ENCODE measurements at regions not wholly inside any gene's neighbourhood (a gene's known extent, or its start where the extent isn't known, plus 50 kb on each side); places are given as distances from the start of the nearest gene placed in this dataset.

DNA sequence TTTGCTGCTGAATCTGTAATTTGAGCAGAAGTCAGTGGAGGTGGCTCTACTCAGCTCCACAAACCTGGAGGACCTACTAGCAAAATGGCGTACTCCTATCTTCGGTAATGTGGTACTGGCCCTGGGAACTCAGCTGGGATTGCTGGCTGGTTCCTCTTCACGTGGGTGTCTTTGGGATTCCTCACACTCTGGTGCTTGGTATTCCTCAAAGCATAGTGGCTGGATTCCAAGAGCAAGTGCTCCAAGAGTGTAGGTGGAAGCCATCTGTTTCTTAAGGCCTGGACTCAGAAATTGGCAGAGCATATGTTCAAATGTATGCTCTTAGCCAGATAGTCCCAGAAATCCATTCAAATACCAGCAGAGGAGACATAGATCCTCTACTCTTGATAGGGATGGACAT is 281.9 kb upstream of the CDH7 start (continued):
- no peak for TF ChIP-seq HNRNPLL (IDR thresholded peaks at IDR 0.05; ENCODE audit: low read depth, low read length, poor library complexity, severe bottlenecking)
- TF ChIP-seq ZNF598 (CRISPR knock-in tag; IDR thresholded peaks at IDR 0.05; ENCODE audit: borderline replicate concordance): no peak
- TF ChIP-seq HDAC6 (IDR thresholded peaks at IDR 0.05; ENCODE audit: low read depth, low read length): no peak
- TF ChIP-seq SRY (CRISPR knock-in tag; IDR thresholded peaks at IDR 0.05): no peak
- TF ChIP-seq ZNF605 (CRISPR knock-in tag; IDR thresholded peaks at IDR 0.05): no peak
- no peak for TF ChIP-seq SNRNP70 (IDR thresholded peaks at IDR 0.05; ENCODE audit: low read depth, low read length)

DNA sequence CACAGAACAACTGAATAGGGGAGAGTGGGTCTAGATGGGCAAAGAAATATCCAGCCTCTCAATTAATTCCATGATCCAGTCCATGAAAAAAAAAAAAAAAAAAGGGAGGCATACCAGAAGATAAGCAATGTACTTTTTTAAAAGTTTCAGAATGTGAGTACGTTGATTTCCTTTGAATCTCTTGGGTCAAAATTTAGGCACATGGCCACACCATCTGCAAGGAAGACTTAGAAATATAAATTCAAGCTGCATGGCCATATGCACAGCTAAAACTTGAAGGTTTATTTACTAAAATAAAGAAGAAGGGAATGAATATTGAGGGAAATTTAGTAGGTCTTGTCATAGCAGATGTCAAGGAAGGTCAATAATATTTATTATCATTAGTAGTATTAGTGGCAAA is 286.5 kb upstream of the CDH7 start:
- DNase-seq (ENCODE audit: low spot score) (no peak), ATAC-seq (no peak), FAIRE-seq (no peak)
- no TSS peak for BruUV-seq (replicated peaks)
- ChIA-PET CTCF (ENCODE audit: low intra/inter-chr PET ratio, low total read pairs) (no interaction called here), POLR2A (no interaction called here)
- TF ChIP-seq RELA (CRISPR knock-in tag; IDR thresholded peaks at IDR 0.05): no peak
- TF ChIP-seq, protein P1, sequence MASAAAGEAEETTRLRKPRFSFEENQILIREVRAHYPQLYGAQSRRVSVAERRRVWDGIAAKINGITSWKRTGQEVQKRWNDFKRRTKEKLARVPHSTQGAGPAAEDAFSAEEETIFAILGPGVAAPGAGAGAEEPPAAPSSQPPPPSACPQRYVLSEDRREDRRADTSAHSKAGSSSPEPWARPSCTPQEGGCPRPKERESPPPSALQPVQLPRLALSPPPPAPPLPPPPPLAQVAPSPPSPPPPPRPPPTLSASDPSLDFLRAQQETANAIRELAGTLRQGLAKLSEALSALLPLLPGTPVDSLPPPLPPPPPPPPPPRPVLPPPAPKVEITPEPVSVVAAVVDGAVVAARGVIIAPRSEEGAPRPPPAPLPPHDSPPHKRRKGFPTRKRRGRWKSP (CRISPR knock-in tag; IDR thresholded peaks at IDR 0.05): no peak
- TF ChIP-seq CCDC6 (CRISPR knock-in tag; IDR thresholded peaks at IDR 0.05): no peak
- no peak for TF ChIP-seq ZNF136 (CRISPR knock-in tag; IDR thresholded peaks at IDR 0.05; ENCODE audit: low read depth)
- TF ChIP-seq SOX5 (CRISPR knock-in tag; IDR thresholded peaks at IDR 0.05; ENCODE audit: borderline replicate concordance): no peak
- TF ChIP-seq ZSCAN21 (CRISPR knock-in tag; IDR thresholded peaks at IDR 0.05; ENCODE audit: borderline replicate concordance): no peak
- no peak for TF ChIP-seq ZNF552 (CRISPR knock-in tag; IDR thresholded peaks at IDR 0.05; ENCODE audit: borderline replicate concordance)
- TF ChIP-seq ZNF792 (CRISPR knock-in tag; IDR thresholded peaks at IDR 0.05): no peak
- TF ChIP-seq, protein P2, sequence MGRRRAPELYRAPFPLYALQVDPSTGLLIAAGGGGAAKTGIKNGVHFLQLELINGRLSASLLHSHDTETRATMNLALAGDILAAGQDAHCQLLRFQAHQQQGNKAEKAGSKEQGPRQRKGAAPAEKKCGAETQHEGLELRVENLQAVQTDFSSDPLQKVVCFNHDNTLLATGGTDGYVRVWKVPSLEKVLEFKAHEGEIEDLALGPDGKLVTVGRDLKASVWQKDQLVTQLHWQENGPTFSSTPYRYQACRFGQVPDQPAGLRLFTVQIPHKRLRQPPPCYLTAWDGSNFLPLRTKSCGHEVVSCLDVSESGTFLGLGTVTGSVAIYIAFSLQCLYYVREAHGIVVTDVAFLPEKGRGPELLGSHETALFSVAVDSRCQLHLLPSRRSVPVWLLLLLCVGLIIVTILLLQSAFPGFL (CRISPR knock-in tag; IDR thresholded peaks at IDR 0.05): no peak
- no peak for TF ChIP-seq MAFK (conservative IDR thresholded peaks at IDR 0.05 in 1 of 2, IDR thresholded peaks at IDR 0.05 in 1 of 2; ENCODE audit: low read length in 2 of 2)
- WGBS (ENCODE audit: low lambda C conversion rate): 6% methylated on average over 1 of the region's 1 CpG
- in situ Hi-C loops (cut with HindIII; ENCODE audit: extremely low pct_ligation_motif_present, low pct_unique_long_range_greater_than_20kb): no loop called here
- Histone ChIP-seq H3K27ac (ENCODE audit: extremely low read length, insufficient read depth, low read length) (no peak overlapping the region), H3K9ac (ENCODE audit: insufficient read depth, low read depth, low read length) (no peak overlapping the region), H3K9me3 (ENCODE audit: low read length) (no peaks in the 10 kb centered on the region; the same call in 1 of the 2 replicates), H3K36me3 (replicated peaks in 1 of 2; ENCODE audit: control insufficient read depth in 1 of 2, insufficient read depth in 2 of 2, low read length in 2 of 2) (no peaks in the 10 kb centered on the region), H3K4me1 (ENCODE audit: insufficient read depth, low read length) (no peaks in the 10 kb centered on the region), H3K4me3 (replicated peaks in 1 of 3; ENCODE audit: insufficient read depth in 1 of 3, low read depth in 2 of 3, low read length in 3 of 3) (no peak overlapping the region), H3K27me3 (ENCODE audit: control insufficient read depth in 1 of 2, insufficient read depth in 2 of 2, low read length in 2 of 2) (no peaks in the 10 kb centered on the region), H3K4me2 (ENCODE audit: low read depth, low read length) (no peak overlapping the region), H2AFZ (ENCODE audit: low read length) (no peak overlapping the region), H4K20me1 (ENCODE audit: insufficient read depth, low read length) (no peaks in the 10 kb centered on the region), H3K79me2 (ENCODE audit: insufficient read depth, low read length) (no peaks in the 10 kb centered on the region)
- intact Hi-C loops (cut with micrococcal nuclease; ENCODE audit: unreplicated experiment): no loop called here
